ENCODE measurements at regions not wholly inside any gene's neighbourhood (a gene's known extent, or its start where the extent isn't known, plus 50 kb on each side); places are given as distances from the start of the nearest gene placed in this dataset.

GRCh38 chr20:26216025-26216424 is 519.4 kb upstream of the ZNF337 start:
- TF ChIP-seq, protein P1, sequence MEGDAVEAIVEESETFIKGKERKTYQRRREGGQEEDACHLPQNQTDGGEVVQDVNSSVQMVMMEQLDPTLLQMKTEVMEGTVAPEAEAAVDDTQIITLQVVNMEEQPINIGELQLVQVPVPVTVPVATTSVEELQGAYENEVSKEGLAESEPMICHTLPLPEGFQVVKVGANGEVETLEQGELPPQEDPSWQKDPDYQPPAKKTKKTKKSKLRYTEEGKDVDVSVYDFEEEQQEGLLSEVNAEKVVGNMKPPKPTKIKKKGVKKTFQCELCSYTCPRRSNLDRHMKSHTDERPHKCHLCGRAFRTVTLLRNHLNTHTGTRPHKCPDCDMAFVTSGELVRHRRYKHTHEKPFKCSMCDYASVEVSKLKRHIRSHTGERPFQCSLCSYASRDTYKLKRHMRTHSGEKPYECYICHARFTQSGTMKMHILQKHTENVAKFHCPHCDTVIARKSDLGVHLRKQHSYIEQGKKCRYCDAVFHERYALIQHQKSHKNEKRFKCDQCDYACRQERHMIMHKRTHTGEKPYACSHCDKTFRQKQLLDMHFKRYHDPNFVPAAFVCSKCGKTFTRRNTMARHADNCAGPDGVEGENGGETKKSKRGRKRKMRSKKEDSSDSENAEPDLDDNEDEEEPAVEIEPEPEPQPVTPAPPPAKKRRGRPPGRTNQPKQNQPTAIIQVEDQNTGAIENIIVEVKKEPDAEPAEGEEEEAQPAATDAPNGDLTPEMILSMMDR (IDR thresholded peaks at IDR 0.05; ENCODE audit: low read depth, low read length, poor library complexity, severe bottlenecking) = no peak
- no peak for TF ChIP-seq EZH2phosphoT487 (IDR thresholded peaks at IDR 0.05; ENCODE audit: borderline replicate concordance, low read length)
- Histone ChIP-seq H3K27ac (ENCODE audit: low read depth, low read length) (no peak overlapping the region), H4K20me1 (ENCODE audit: control insufficient read depth, insufficient read depth, low read depth, low read length) (no peaks in the 10 kb centered on the region), H3K79me2 (ENCODE audit: control insufficient read depth, low read length) (no peaks in the 10 kb centered on the region), H3K27me3 (ENCODE audit: control insufficient read depth, low read length) (no peaks in the 10 kb centered on the region), H3K4me1 (ENCODE audit: control insufficient read depth, low read length) (no peaks in the 10 kb centered on the region), H3K9me3 (ENCODE audit: control insufficient read depth, insufficient read depth, low read length) (no peaks in the 10 kb centered on the region), H3F3A (ENCODE audit: control insufficient read depth, insufficient read depth) (no peaks in the 10 kb centered on the region), H3K9me2 (replicated peaks; ENCODE audit: control insufficient read depth, low read length) (no peaks in the 10 kb centered on the region), H3K4me2 (ENCODE audit: low read length) (no peak overlapping the region), H3K4me3 (ENCODE audit: low read length) (no peak overlapping the region), H3K36me3 (ENCODE audit: control insufficient read depth, low read length) (no peaks in the 10 kb centered on the region)

GRCh38 chr20:26214991-26215390 is 518.3 kb upstream of the ZNF337 start:
- H3K9me2 ChIP-seq (replicated peaks; ENCODE audit: control insufficient read depth, low read length) = no peaks in the 10 kb centered on the region
- no peaks in the 10 kb centered on the region for H3K79me2 ChIP-seq (ENCODE audit: control insufficient read depth, low read length)
- no peak overlapping the region for H3K4me3 ChIP-seq (ENCODE audit: low read length)
- no peak overlapping the region for H3K4me2 ChIP-seq (ENCODE audit: low read length)
- no peaks in the 10 kb centered on the region for H3K4me1 ChIP-seq (ENCODE audit: control insufficient read depth, low read length)
- no peaks in the 10 kb centered on the region for H3K27me3 ChIP-seq (ENCODE audit: control insufficient read depth, low read length)
- H3K36me3 ChIP-seq (ENCODE audit: control insufficient read depth, low read length) = no peaks in the 10 kb centered on the region
- H3F3A ChIP-seq (ENCODE audit: control insufficient read depth, insufficient read depth) = no peaks in the 10 kb centered on the region
- no peaks in the 10 kb centered on the region for H3K9me3 ChIP-seq (ENCODE audit: control insufficient read depth, insufficient read depth, low read length)
- no peak overlapping the region for H3K27ac ChIP-seq (ENCODE audit: low read depth, low read length)
- TF ChIP-seq EZH2phosphoT487 (IDR thresholded peaks at IDR 0.05; ENCODE audit: borderline replicate concordance, low read length) = no peak
- TF ChIP-seq, protein P1 (IDR thresholded peaks at IDR 0.05; ENCODE audit: low read depth, low read length, poor library complexity, severe bottlenecking) = no peak
- no peaks in the 10 kb centered on the region for H4K20me1 ChIP-seq (ENCODE audit: control insufficient read depth, insufficient read depth, low read depth, low read length)

GRCh38 chr20:26209171-26209941 is 512.7 kb upstream of the ZNF337 start:
- TF ChIP-seq, protein P1 (IDR thresholded peaks at IDR 0.05; ENCODE audit: low read depth, low read length, poor library complexity, severe bottlenecking) = no peak
- no peak for TF ChIP-seq EZH2phosphoT487 (IDR thresholded peaks at IDR 0.05; ENCODE audit: borderline replicate concordance, low read length)
- Histone ChIP-seq H3K4me1 (ENCODE audit: control insufficient read depth, low read length) (no peaks in the 10 kb centered on the region), H3K9me3 (ENCODE audit: control insufficient read depth, insufficient read depth, low read length) (no peaks in the 10 kb centered on the region), H3K27me3 (ENCODE audit: control insufficient read depth, low read length) (no peaks in the 10 kb centered on the region), H3K4me3 (ENCODE audit: low read length) (no peak overlapping the region), H4K20me1 (ENCODE audit: control insufficient read depth, insufficient read depth, low read depth, low read length) (no peaks in the 10 kb centered on the region), H3F3A (ENCODE audit: control insufficient read depth, insufficient read depth) (no peaks in the 10 kb centered on the region), H3K27ac (ENCODE audit: low read depth, low read length) (no peak overlapping the region), H3K79me2 (ENCODE audit: control insufficient read depth, low read length) (no peaks in the 10 kb centered on the region), H3K4me2 (ENCODE audit: low read length) (no peak overlapping the region), H3K9me2 (replicated peaks; ENCODE audit: control insufficient read depth, low read length) (no peaks in the 10 kb centered on the region), H3K36me3 (ENCODE audit: control insufficient read depth, low read length) (no peaks in the 10 kb centered on the region)
